Spleen (tissue), 7 donors: ENCODE measurements at regions not wholly inside any gene's neighbourhood (a gene's known extent, or its start where the extent isn't known, plus 50 kb on each side); places are given as distances from the start of the nearest gene placed in this dataset.

Source experiments
- CTCF ChIP-seq, 11 experiments: fragments of 200-600 bp in 7 of 11; fragments of 450-650 bp in 4 of 11; sonication (generic) in 4 of 11; IDR thresholded peaks in 8 of 11; conservative IDR thresholded peaks in 3 of 11; 1 replicate in 7 of 11; 2 replicates in 4 of 11; pipeline versions ENCODE4 v1.4.0 to v1.8.0; 2016 to 2021; ENCODE audit warnings: antibody characterized with exemption in 11 of 11, inconsistent platforms in 4 of 11, mild to moderate bottlenecking in 1 of 11
- POLR2A ChIP-seq, 3 donors: fragments of 450-650 bp; IDR thresholded peaks; one replicate each; pipeline ENCODE4 v1.5.1; 2017; ENCODE audit warnings: antibody characterized with exemption in 3 of 3, mild to moderate bottlenecking in 1 of 3
- POLR2AphosphoS5 ChIP-seq, 3 donors: sonication (generic); formaldehyde crosslinking; IDR thresholded peaks; one replicate each; pipeline ENCODE4 v1.5.1; 2017; ENCODE audit warnings: antibody characterized with exemption in 3 of 3
- donor health status: DM: no; HTN: no; CAD: no; lungs with moderate emphysema.
- donor health status: DM: no; HTN: no; CAD: no.
- donor health status: DM: no; HTN: no; CAD: no.

DNA sequence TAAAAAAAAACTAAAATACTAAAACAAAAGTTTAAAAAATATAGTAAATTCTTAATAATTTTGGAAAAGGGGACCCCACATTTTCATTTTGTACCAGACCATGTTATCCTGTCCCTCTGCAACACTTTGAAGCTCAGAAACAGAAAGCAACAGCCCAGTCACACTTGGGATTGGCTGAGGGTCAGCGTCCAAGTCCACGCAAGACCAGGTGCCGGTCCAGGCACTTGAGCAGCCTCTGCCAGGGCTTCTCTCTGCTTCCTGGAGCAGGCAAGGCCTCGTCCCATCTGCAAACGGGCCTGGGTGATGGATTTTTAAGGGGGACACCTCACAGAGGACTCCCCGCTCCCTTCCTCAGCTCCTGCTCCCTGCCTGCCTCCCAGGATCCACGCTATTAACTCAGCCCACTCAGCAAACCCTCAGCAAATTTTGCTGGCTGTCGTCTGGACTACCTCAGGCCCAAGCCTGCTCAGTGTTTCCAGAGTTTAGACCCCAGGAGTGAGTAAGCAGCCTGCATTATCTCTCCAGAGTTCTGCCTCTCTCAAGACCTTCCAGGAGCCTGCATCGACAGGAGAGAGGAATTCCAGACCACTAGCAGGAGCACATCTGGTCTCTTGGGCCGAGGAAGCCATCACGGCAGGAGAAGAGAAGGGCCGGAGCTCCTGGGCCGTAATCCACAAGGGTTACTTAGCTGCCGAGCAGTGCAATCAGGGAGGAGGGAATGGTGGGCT, 67.4 kb upstream of the CALM2 start:
- TF ChIP-seq POLR2AphosphoS5 (IDR thresholded peaks at IDR 0.05) (no peak), POLR2A (IDR thresholded peaks at IDR 0.05) (no peak), CTCF (IDR thresholded peaks at IDR 0.05 in 8 of 11, conservative IDR thresholded peaks at IDR 0.05 in 3 of 11) (no peak)
